Keratinocyte (primary cell): ENCODE measurements at regions not wholly inside any gene's neighbourhood (a gene's known extent, or its start where the extent isn't known, plus 50 kb on each side); places are given as distances from the start of the nearest gene placed in this dataset.

Experiments used
- DNase-seq: peaks from one replicate; pipeline ENCODE4 v3.0.0-alpha.2; 2011; ENCODE audit warnings: low read depth, missing footprints, low spot score
- FAIRE-seq: peaks from 2 replicates; lab custom pipeline; 2011; peaks lifted over from hg19 to GRCh38; lab: Jason Lieb, UNC
- H2AFZ ChIP-seq: 2 replicates; pipeline ENCODE4 v1.6.0; 2012; ENCODE audit warnings: low read length, control low read depth, inconsistent platforms; ENCODE audit not compliant: control insufficient read depth
- H3K27ac ChIP-seq: 2 replicates; pipeline ENCODE4 v1.5.1; 2011; ENCODE audit warnings: low read length; ENCODE audit not compliant: control insufficient read depth, insufficient read depth
- H3K27me3 ChIP-seq: 3 replicates; pipeline ENCODE4 v1.6.0; 2011; ENCODE audit warnings: low read length; ENCODE audit not compliant: control insufficient read depth, insufficient read depth; ENCODE audit errors: extremely low read depth
- H3K36me3 ChIP-seq, 2 experiments: 2 replicates in 1 of 2; 3 replicates in 1 of 2; pipeline ENCODE4 v1.5.1; 2011; ENCODE audit warnings: low read length in 2 of 2, mild to moderate bottlenecking in 1 of 2; ENCODE audit not compliant: control insufficient read depth in 2 of 2, insufficient read depth in 2 of 2; ENCODE audit errors: extremely low read depth in 1 of 2
- H3K4me1 ChIP-seq: 3 replicates; pipeline ENCODE4 v1.5.1; 2011; ENCODE audit warnings: low read length; ENCODE audit not compliant: control insufficient read depth, insufficient read depth; ENCODE audit errors: extremely low read depth
- H3K4me2 ChIP-seq: 3 replicates; pipeline ENCODE4 v1.6.0; 2011; ENCODE audit warnings: low read depth, low read length; ENCODE audit not compliant: control insufficient read depth, insufficient read depth; ENCODE audit errors: extremely low read depth
- H3K4me3 ChIP-seq, 3 experiments: fragments of 200-600 bp in 1 of 3; sonication (generic) in 1 of 3; 2 replicates in 2 of 3; 3 replicates in 1 of 3; pipeline ENCODE4 v1.5.1; 2011 to 2016; ENCODE audit warnings: low read length in 3 of 3, mild to moderate bottlenecking in 3 of 3, control low read depth in 2 of 3, inconsistent platforms in 1 of 3, low read depth in 1 of 3, mixed read lengths in 1 of 3, mixed run types in 1 of 3, moderate library complexity in 1 of 3; ENCODE audit not compliant: control insufficient read depth in 2 of 3, insufficient read depth in 2 of 3; ENCODE audit errors: extremely low read depth in 1 of 3
- H3K79me2 ChIP-seq: 2 replicates; pipeline ENCODE4 v1.6.0; 2012; ENCODE audit warnings: low read length; ENCODE audit not compliant: control insufficient read depth, insufficient read depth
- H3K9ac ChIP-seq: 3 replicates; pipeline ENCODE4 v1.6.0; 2011; ENCODE audit warnings: low read length; ENCODE audit not compliant: control insufficient read depth, insufficient read depth; ENCODE audit errors: extremely low read depth
- H3K9me1 ChIP-seq: 3 replicates; pipeline ENCODE4 v1.6.0; 2011; ENCODE audit warnings: low read length; ENCODE audit not compliant: control insufficient read depth, insufficient read depth; ENCODE audit errors: extremely low read depth
- H3K9me3 ChIP-seq: 2 replicates; pipeline ENCODE4 v1.5.1; 2012; ENCODE audit warnings: low read depth, low read length; ENCODE audit not compliant: control insufficient read depth
- H4K20me1 ChIP-seq: 3 replicates; pipeline ENCODE4 v1.6.0; 2011; ENCODE audit warnings: low read length; ENCODE audit not compliant: control insufficient read depth, insufficient read depth; ENCODE audit errors: extremely low read depth
- EZH2 ChIP-seq: IDR thresholded peaks from one replicate; pipeline ENCODE4 v1.6.1; 2012; ENCODE audit warnings: inconsistent platforms, mild to moderate bottlenecking, low read length, moderate library complexity
- dilution Hi-C: fragments of 300-500 bp; cut with MboI; formaldehyde crosslinking; loops from one replicate; pipeline ENCODE4 v1.7.0; 2020; ENCODE audit warnings: low sequenced_read_pairs; ENCODE audit not compliant: extremely low pct_ligation_motif_present
- TF ChIP-seq, protein P1 (sequence below), 3 experiments: IDR thresholded peaks in 1 of 3; conservative IDR thresholded peaks in 1 of 3; optimal IDR thresholded peaks in 1 of 3; 2 replicates in 2 of 3; 3 replicates in 1 of 3; pipeline versions ENCODE3 to v1.5.1; 2011; ENCODE audit warnings: low read length in 3 of 3, mild to moderate bottlenecking in 3 of 3, moderate library complexity in 2 of 3, control low read depth in 1 of 3, inconsistent platforms in 1 of 3; ENCODE audit not compliant: insufficient read depth in 2 of 3; ENCODE audit errors: extremely low read depth in 1 of 3

DNA sequence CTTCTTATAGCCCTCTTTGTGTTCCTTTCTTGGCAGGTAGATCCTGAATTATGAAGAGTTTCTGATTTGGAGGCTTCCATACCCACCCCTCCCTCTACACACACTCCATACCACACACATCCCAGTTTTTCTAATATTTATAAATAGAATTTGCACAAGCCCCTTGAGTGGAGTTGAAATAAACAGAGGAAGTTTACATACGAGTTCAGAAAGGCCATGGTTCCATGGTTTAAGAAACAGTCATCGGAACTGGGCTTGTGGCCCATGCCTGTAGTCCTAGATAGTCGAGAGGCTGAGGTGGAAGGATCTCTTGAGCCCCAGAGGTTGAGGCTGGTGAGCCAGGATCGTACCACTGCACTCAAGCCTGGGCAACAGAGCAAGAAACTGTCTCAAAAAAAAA lies 62.7 kb upstream of the TANC1 start:
- dilution Hi-C loops, result no loop called here
- DNase-seq, result no peak
- H3K27ac ChIP-seq, result no peak overlapping the region
- no peak overlapping the region for H3K4me2 ChIP-seq
- H3K9me3 ChIP-seq, result no peaks in the 10 kb centered on the region
- no peaks in the 10 kb centered on the region for H3K4me1 ChIP-seq
- H3K36me3 ChIP-seq, result no peaks in the 10 kb centered on the region
- no peak overlapping the region for H3K4me3 ChIP-seq
- H3K27me3 ChIP-seq, result no peaks in the 10 kb centered on the region
- H2AFZ ChIP-seq, result no peak overlapping the region
- TF ChIP-seq, protein P1, sequence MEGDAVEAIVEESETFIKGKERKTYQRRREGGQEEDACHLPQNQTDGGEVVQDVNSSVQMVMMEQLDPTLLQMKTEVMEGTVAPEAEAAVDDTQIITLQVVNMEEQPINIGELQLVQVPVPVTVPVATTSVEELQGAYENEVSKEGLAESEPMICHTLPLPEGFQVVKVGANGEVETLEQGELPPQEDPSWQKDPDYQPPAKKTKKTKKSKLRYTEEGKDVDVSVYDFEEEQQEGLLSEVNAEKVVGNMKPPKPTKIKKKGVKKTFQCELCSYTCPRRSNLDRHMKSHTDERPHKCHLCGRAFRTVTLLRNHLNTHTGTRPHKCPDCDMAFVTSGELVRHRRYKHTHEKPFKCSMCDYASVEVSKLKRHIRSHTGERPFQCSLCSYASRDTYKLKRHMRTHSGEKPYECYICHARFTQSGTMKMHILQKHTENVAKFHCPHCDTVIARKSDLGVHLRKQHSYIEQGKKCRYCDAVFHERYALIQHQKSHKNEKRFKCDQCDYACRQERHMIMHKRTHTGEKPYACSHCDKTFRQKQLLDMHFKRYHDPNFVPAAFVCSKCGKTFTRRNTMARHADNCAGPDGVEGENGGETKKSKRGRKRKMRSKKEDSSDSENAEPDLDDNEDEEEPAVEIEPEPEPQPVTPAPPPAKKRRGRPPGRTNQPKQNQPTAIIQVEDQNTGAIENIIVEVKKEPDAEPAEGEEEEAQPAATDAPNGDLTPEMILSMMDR (optimal IDR thresholded peaks at IDR 0.05 in 1 of 3, IDR thresholded peaks at IDR 0.05 in 1 of 3, conservative IDR thresholded peaks at IDR 0.05 in 1 of 3; ENCODE audit: extremely low read depth in 1 of 3, insufficient read depth in 2 of 3, low read length in 3 of 3), result no peak
- no peak for TF ChIP-seq EZH2
- no peaks in the 10 kb centered on the region for H3K9me1 ChIP-seq
- H3K79me2 ChIP-seq, result no peaks in the 10 kb centered on the region
- H4K20me1 ChIP-seq, result no peaks in the 10 kb centered on the region
- no peak overlapping the region for H3K9ac ChIP-seq
- FAIRE-seq, result no peak

DNA sequence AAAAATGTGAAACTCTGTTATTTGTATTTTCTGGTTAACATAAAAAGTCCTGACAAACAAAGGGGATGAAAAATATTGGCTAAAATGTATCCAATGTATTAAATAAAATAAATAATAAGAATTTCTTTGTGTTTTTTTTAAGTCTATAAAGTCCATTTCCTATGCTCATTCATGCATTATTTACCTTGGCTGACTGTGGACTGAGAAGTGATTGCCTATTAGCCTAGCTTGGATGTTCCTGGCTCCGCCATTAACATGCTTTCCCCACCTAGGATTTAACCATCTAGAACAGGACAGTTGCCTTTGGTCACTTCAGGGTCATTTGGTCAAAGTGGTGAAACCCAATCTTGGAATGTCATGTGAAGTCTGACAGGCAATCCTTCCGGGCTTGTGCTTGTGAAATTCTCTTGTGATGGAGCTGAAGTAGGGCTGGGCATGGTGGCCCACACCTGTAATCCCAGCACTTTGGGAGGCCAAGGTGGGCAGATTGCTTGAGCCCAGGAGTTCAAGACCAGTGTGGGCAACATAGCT lies 60.4 kb upstream of the TANC1 start:
- H3K4me1 ChIP-seq, result no peaks in the 10 kb centered on the region
- dilution Hi-C loops, result no loop called here
- no peak overlapping the region for H3K9ac ChIP-seq
- TF ChIP-seq EZH2, result no peak
- TF ChIP-seq, protein P1 (optimal IDR thresholded peaks at IDR 0.05 in 1 of 3, IDR thresholded peaks at IDR 0.05 in 1 of 3, conservative IDR thresholded peaks at IDR 0.05 in 1 of 3; ENCODE audit: extremely low read depth in 1 of 3, insufficient read depth in 2 of 3, low read length in 3 of 3), result no peak
- H3K9me3 ChIP-seq, result no peaks in the 10 kb centered on the region
- DNase-seq (no peak), FAIRE-seq (no peak)
- no peaks in the 10 kb centered on the region for H3K36me3 ChIP-seq
- H3K27me3 ChIP-seq, result no peaks in the 10 kb centered on the region
- no peak overlapping the region for H3K27ac ChIP-seq
- H3K79me2 ChIP-seq, result no peaks in the 10 kb centered on the region
- H3K9me1 ChIP-seq, result no peaks in the 10 kb centered on the region
- no peak overlapping the region for H3K4me2 ChIP-seq
- no peak overlapping the region for H2AFZ ChIP-seq
- H4K20me1 ChIP-seq, result no peaks in the 10 kb centered on the region
- H3K4me3 ChIP-seq, result no peak overlapping the region
